Glutamatergic neuron (in vitro differentiated cells): ENCODE measurements at regions not wholly inside any gene's neighbourhood (a gene's known extent, or its start where the extent isn't known, plus 50 kb on each side); places are given as distances from the start of the nearest gene placed in this dataset.
"Not testable (repeated sequence)": the region's sequence is repeated elsewhere in the genome, so short reads cannot be mapped to it uniquely, and the experiment has no call there.

Source experiments
- DNase-seq: peaks from one replicate; pipeline ENCODE4 v3.0.0; 2022
- H3K27ac Mint-ChIP-seq: one replicate; pipeline ENCODE4 v1.8.0; 2020; ENCODE audit warnings: mild to moderate bottlenecking, mixed read lengths, inconsistent platforms; ENCODE audit not compliant: unreplicated experiment
- H3K27me3 Mint-ChIP-seq: one replicate; pipeline ENCODE4 v1.8.0; 2020; ENCODE audit warnings: mild to moderate bottlenecking, moderate library complexity, mixed read lengths, inconsistent platforms; ENCODE audit not compliant: unreplicated experiment
- H3K36me3 Mint-ChIP-seq: one replicate; pipeline ENCODE4 v1.8.0; 2020; ENCODE audit warnings: mild to moderate bottlenecking, mixed read lengths, inconsistent platforms; ENCODE audit not compliant: unreplicated experiment
- H3K4me1 Mint-ChIP-seq: one replicate; pipeline ENCODE4 v1.8.0; 2020; ENCODE audit warnings: mild to moderate bottlenecking, low read depth, mixed read lengths, inconsistent platforms; ENCODE audit not compliant: unreplicated experiment
- H3K4me3 Mint-ChIP-seq: one replicate; pipeline ENCODE4 v1.8.0; 2020; ENCODE audit warnings: mild to moderate bottlenecking, mixed read lengths, inconsistent platforms; ENCODE audit not compliant: unreplicated experiment
- H3K9me3 Mint-ChIP-seq: one replicate; pipeline ENCODE4 v1.8.0; 2020; ENCODE audit warnings: mild to moderate bottlenecking, moderate library complexity, mixed read lengths, inconsistent platforms; ENCODE audit not compliant: unreplicated experiment
- CTCF ChIP-seq: fragments of 200-600 bp; sonication (generic); IDR thresholded peaks from one replicate; pipeline ENCODE4 v1.5.0; 2021; ENCODE audit not compliant: partially characterized antibody, unreplicated experiment

GRCh38 chr4:30024526-30024925 is 695.6 kb upstream of the PCDH7 start:
- Mint-ChIP-seq H3K4me1 (no peaks in the 10 kb centered on the region), H3K9me3 (no peaks in the 10 kb centered on the region), H3K27ac (no peak overlapping the region), H3K36me3 (no peaks in the 10 kb centered on the region), H3K27me3 (no peaks in the 10 kb centered on the region), H3K4me3 (no peak overlapping the region)
- DNase-seq: no peak
- no peak for TF ChIP-seq CTCF

GRCh38 chr4:30028826-30029225 is 691.3 kb upstream of the PCDH7 start:
- Mint-ChIP-seq H3K4me1 (no peaks in the 10 kb centered on the region), H3K4me3 (no peak overlapping the region), H3K27ac (no peak overlapping the region), H3K36me3 (no peaks in the 10 kb centered on the region), H3K9me3 (no peaks in the 10 kb centered on the region), H3K27me3 (no peaks in the 10 kb centered on the region)
- no peak for DNase-seq
- no peak for TF ChIP-seq CTCF

- no peaks in the 10 kb centered on the region for H3K27me3 Mint-ChIP-seq
- no peaks in the 10 kb centered on the region for H3K9me3 Mint-ChIP-seq
- no peak overlapping the region for H3K27ac Mint-ChIP-seq
- TF ChIP-seq CTCF: no peak
- H3K36me3 Mint-ChIP-seq: no peaks in the 10 kb centered on the region
- no peaks in the 10 kb centered on the region for H3K4me1 Mint-ChIP-seq
- no peak for DNase-seq
- no peak overlapping the region for H3K4me3 Mint-ChIP-seq
Measured at GRCh38 chr4:30056016-30056766, 664.0 kb upstream of the PCDH7 start.

- Mint-ChIP-seq H3K36me3 (no peaks in the 10 kb centered on the region), H3K4me3 (no peak overlapping the region), H3K27me3 (no peaks in the 10 kb centered on the region), H3K4me1 (no peaks in the 10 kb centered on the region), H3K27ac (no peak overlapping the region), H3K9me3 (no peaks in the 10 kb centered on the region)
- peak; percentile 23 for DNase-seq
- no peak for TF ChIP-seq CTCF
Measured at GRCh38 chr4:30068234-30068633, 651.9 kb upstream of the PCDH7 start.

GRCh38 chr4:30073011-30073710 is 647.0 kb upstream of the PCDH7 start:
- TF ChIP-seq CTCF: no peak

GRCh38 chr4:30092420-30093128 is 627.6 kb upstream of the PCDH7 start:
- not testable (repeated sequence) for DNase-seq, H3K27me3 Mint-ChIP-seq, H3K9me3 Mint-ChIP-seq, H3K36me3 Mint-ChIP-seq, H3K4me1 Mint-ChIP-seq, H3K4me3 Mint-ChIP-seq, H3K27ac Mint-ChIP-seq

More at GRCh38 chr4:30073011-30073710, 647.0 kb upstream of the PCDH7 start:
- no peak overlapping the region for H3K4me3 Mint-ChIP-seq
- no peaks in the 10 kb centered on the region for H3K27me3 Mint-ChIP-seq
- no peaks in the 10 kb centered on the region for H3K4me1 Mint-ChIP-seq
- H3K9me3 Mint-ChIP-seq: no peaks in the 10 kb centered on the region
- H3K36me3 Mint-ChIP-seq: no peaks in the 10 kb centered on the region
- no peak for DNase-seq
- H3K27ac Mint-ChIP-seq: no peak overlapping the region
